Gastroesophageal sphincter (tissue), 3 donors: ENCODE measurements at regions not wholly inside any gene's neighbourhood (a gene's known extent, or its start where the extent isn't known, plus 50 kb on each side); places are given as distances from the start of the nearest gene placed in this dataset.

Source experiments
- CTCF ChIP-seq, 4 experiments: fragments of 200-600 bp in 2 of 4; fragments of 450-650 bp in 2 of 4; sonication (generic) in 1 of 4; IDR thresholded peaks; one replicate each; pipeline ENCODE4 v1.5.1; 2017 to 2019; ENCODE audit warnings: antibody characterized with exemption in 4 of 4, mild to moderate bottlenecking in 2 of 4, moderate library complexity in 2 of 4
- POLR2AphosphoS5 ChIP-seq: sonication (generic); formaldehyde crosslinking; IDR thresholded peaks from one replicate; pipeline ENCODE4 v1.6.1; 2017; ENCODE audit warnings: antibody characterized with exemption

GRCh38 chr13:99666146-99666805 is 165.0 kb downstream of the TM9SF2 start:
- TF ChIP-seq CTCF (IDR thresholded peaks at IDR 0.05) (no peak), POLR2AphosphoS5 (no peak)
